ENCODE measurements at regions not wholly inside any gene's neighbourhood (a gene's known extent, or its start where the extent isn't known, plus 50 kb on each side); places are given as distances from the start of the nearest gene placed in this dataset.

- H3K4me3 ChIP-seq (ENCODE audit: low read depth, low read length): no peak overlapping the region
- H3K36me3 ChIP-seq (ENCODE audit: control insufficient read depth, insufficient read depth, low read length): no peaks in the 10 kb centered on the region
- DNase-seq: no peak
- H3K27ac Mint-ChIP-seq (ENCODE audit: unreplicated experiment): no peak overlapping the region
- H3K27me3 Mint-ChIP-seq (ENCODE audit: insufficient read depth, unreplicated experiment): peaks cover 5% of the 10 kb centered on the region
- no peaks in the 10 kb centered on the region for H3K4me1 Mint-ChIP-seq (ENCODE audit: low read depth, unreplicated experiment)
- BruUV-seq (replicated peaks): no TSS peak
- H3K4me3 Mint-ChIP-seq (ENCODE audit: unreplicated experiment): no peak overlapping the region
- intact Hi-C loops (cut with micrococcal nuclease; ENCODE audit: unreplicated experiment): no loop called here
- H3K4me1 ChIP-seq: no peaks in the 10 kb centered on the region
- POLR2A ChIA-PET: no interaction called here
- TF ChIP-seq CTCF (IDR thresholded peaks at IDR 0.05; ENCODE audit: insufficient read depth in 1 of 2, low read depth in 1 of 2, low read length in 1 of 2, severe bottlenecking in 1 of 2, unreplicated experiment in 1 of 2): no peak
- no peaks in the 10 kb centered on the region for H3K9me3 ChIP-seq
- no peaks in the 10 kb centered on the region for H3K9me3 Mint-ChIP-seq (ENCODE audit: unreplicated experiment)
- no peaks in the 10 kb centered on the region for H3K27me3 ChIP-seq (replicated peaks; ENCODE audit: control insufficient read depth, insufficient read depth, low read length)
- no peaks in the 10 kb centered on the region for H3K36me3 Mint-ChIP-seq (ENCODE audit: insufficient read depth, unreplicated experiment)
- CTCF ChIA-PET: no interaction called here
Measured at GRCh38 chr4:179843370-179843769, 2399.8 kb upstream of the TENM3 start.

DNA sequence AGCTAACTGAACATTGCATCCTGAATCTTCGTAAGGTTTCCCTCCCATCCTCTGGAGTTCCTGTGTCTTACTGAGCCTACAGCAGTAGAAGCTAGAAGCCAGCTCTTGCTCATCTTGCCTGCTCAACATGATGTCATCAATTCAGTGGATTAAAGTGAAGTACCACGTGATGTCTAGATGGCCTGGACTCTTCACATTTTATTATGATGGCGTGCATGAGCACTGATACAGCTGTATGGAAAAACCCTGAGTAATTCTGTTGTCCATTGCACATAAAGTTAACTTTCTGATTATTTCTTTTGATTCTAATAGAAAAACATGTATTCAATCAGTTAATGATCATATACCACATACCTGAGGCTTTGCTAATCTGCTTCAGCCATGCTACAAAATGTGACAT is 2387.7 kb upstream of the TENM3 start:
- no peak overlapping the region for H3K4me3 Mint-ChIP-seq (ENCODE audit: unreplicated experiment)
- Histone ChIP-seq H3K36me3 (ENCODE audit: control insufficient read depth, insufficient read depth, low read length) (no peaks in the 10 kb centered on the region), H3K9me3 (no peaks in the 10 kb centered on the region), H3K4me1 (no peaks in the 10 kb centered on the region), H3K4me3 (ENCODE audit: low read depth, low read length) (no peak overlapping the region), H3K27me3 (replicated peaks; ENCODE audit: control insufficient read depth, insufficient read depth, low read length) (no peaks in the 10 kb centered on the region)
- no TSS peak for BruUV-seq (replicated peaks)
- H3K36me3 Mint-ChIP-seq (ENCODE audit: insufficient read depth, unreplicated experiment): no peaks in the 10 kb centered on the region
- H3K4me1 Mint-ChIP-seq (ENCODE audit: low read depth, unreplicated experiment): no peaks in the 10 kb centered on the region
- H3K9me3 Mint-ChIP-seq (ENCODE audit: unreplicated experiment): no peaks in the 10 kb centered on the region
- intact Hi-C loops (cut with micrococcal nuclease; ENCODE audit: unreplicated experiment): no loop called here
- no peak for DNase-seq
- no peak for TF ChIP-seq CTCF (IDR thresholded peaks at IDR 0.05; ENCODE audit: insufficient read depth in 1 of 2, low read depth in 1 of 2, low read length in 1 of 2, severe bottlenecking in 1 of 2, unreplicated experiment in 1 of 2)
- no peak overlapping the region for H3K27ac Mint-ChIP-seq (ENCODE audit: unreplicated experiment)
- H3K27me3 Mint-ChIP-seq (ENCODE audit: insufficient read depth, unreplicated experiment): peaks cover 3% of the 10 kb centered on the region
- ChIA-PET CTCF (no interaction called here), POLR2A (no interaction called here)

DNA sequence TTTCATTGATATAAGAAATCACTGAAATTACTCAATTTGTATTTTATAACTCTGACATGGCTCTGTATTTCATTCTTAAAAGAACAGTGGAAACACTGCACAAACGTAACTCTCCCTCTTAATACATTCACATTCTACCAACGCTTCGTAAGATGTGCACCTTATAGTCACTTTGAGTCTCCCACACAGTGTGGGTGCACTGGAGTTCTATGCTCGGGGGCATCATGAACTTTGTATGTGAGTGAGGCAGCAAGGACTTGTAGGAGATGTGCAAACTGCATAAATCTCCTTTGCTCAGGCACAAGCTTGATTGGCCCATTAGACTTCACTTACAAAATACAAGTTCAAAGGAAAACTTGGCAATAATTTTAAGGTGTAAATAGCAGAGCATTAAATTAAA is 2385.0 kb upstream of the TENM3 start:
- DNase-seq: no peak
- H3K27me3 ChIP-seq (replicated peaks; ENCODE audit: control insufficient read depth, insufficient read depth, low read length): no peaks in the 10 kb centered on the region
- Mint-ChIP-seq H3K4me1 (ENCODE audit: low read depth, unreplicated experiment) (no peaks in the 10 kb centered on the region), H3K27ac (ENCODE audit: unreplicated experiment) (no peak overlapping the region), H3K4me3 (ENCODE audit: unreplicated experiment) (no peak overlapping the region), H3K36me3 (ENCODE audit: insufficient read depth, unreplicated experiment) (no peaks in the 10 kb centered on the region), H3K27me3 (ENCODE audit: insufficient read depth, unreplicated experiment) (peaks cover 4% of the 10 kb centered on the region), H3K9me3 (ENCODE audit: unreplicated experiment) (no peaks in the 10 kb centered on the region)
- no TSS peak for BruUV-seq (replicated peaks)
- ChIA-PET CTCF (no interaction called here), POLR2A (no interaction called here)
- H3K4me1 ChIP-seq: no peaks in the 10 kb centered on the region
- H3K36me3 ChIP-seq (ENCODE audit: control insufficient read depth, insufficient read depth, low read length): no peaks in the 10 kb centered on the region
- intact Hi-C loops (cut with micrococcal nuclease; ENCODE audit: unreplicated experiment): no loop called here
- no peak for TF ChIP-seq CTCF (IDR thresholded peaks at IDR 0.05; ENCODE audit: insufficient read depth in 1 of 2, low read depth in 1 of 2, low read length in 1 of 2, severe bottlenecking in 1 of 2, unreplicated experiment in 1 of 2)
- no peak overlapping the region for H3K4me3 ChIP-seq (ENCODE audit: low read depth, low read length)
- H3K9me3 ChIP-seq: no peaks in the 10 kb centered on the region

Measured in Caco-2 (cell line).